GM19395 (cell line): ENCODE measurements at regions not wholly inside any gene's neighbourhood (a gene's known extent, or its start where the extent isn't known, plus 50 kb on each side); places are given as distances from the start of the nearest gene placed in this dataset.
A peak's percentile ranks its signal among the peaks of the same experiment; 100 is the strongest.
"Not testable (repeated sequence)": the region's sequence is repeated elsewhere in the genome, so short reads cannot be mapped to it uniquely, and the experiment has no call there.

Experiments
- ATAC-seq: cut with Tn5 transposase; IDR thresholded peaks from one replicate; pipeline ENCODE4 v1.9.1; 2021; ENCODE audit warnings: mild to moderate bottlenecking, moderate library complexity; ENCODE audit not compliant: unreplicated experiment

GRCh38 chr11:35046681-35047080 lies 92.3 kb upstream of the CD44 start:
- ATAC-seq, result no peak

GRCh38 chr11:35047179-35047578 lies 91.8 kb upstream of the CD44 start:
- no peak for ATAC-seq

- no peak for ATAC-seq
These were observed 91.2 kb upstream of the CD44 start for GRCh38 chr11:35047769-35048168.

GRCh38 chr11:35048346-35048745 lies 90.6 kb upstream of the CD44 start:
- not testable (repeated sequence) for ATAC-seq

GRCh38 chr11:35049859-35050531 lies 89.0 kb upstream of the CD44 start:
- peak; percentile 79 for ATAC-seq

- ATAC-seq, result peak; percentile 49
These were observed 88.4 kb upstream of the CD44 start for GRCh38 chr11:35050541-35050995.

- ATAC-seq, result no peak
These were observed 82.4 kb upstream of the CD44 start for GRCh38 chr11:35056391-35057093.

- no peak for ATAC-seq
These were observed 80.9 kb upstream of the CD44 start for GRCh38 chr11:35057926-35058668.

GRCh38 chr11:35058669-35059434 lies 80.1 kb upstream of the CD44 start:
- ATAC-seq, result no peak

- ATAC-seq, result no peak
These were observed 77.2 kb upstream of the CD44 start for GRCh38 chr11:35061516-35062440.

GRCh38 chr11:35063488-35063931 lies 75.5 kb upstream of the CD44 start:
- ATAC-seq, result no peak

- ATAC-seq, result no peak
These were observed 74.7 kb upstream of the CD44 start for GRCh38 chr11:35064114-35064800.

- ATAC-seq, result no peak
These were observed 73.4 kb upstream of the CD44 start for GRCh38 chr11:35065566-35065965.

GRCh38 chr11:35066030-35066429 lies 72.9 kb upstream of the CD44 start:
- ATAC-seq, result no peak

GRCh38 chr11:35066783-35067423 lies 72.1 kb upstream of the CD44 start:
- peak; percentile 94 for ATAC-seq

- no peak for ATAC-seq
These were observed 67.2 kb upstream of the CD44 start for GRCh38 chr11:35071722-35072121.

GRCh38 chr11:35073691-35074419 lies 65.1 kb upstream of the CD44 start:
- no peak for ATAC-seq
